Testis (tissue), 2 donors: ENCODE measurements at regions not wholly inside any gene's neighbourhood (a gene's known extent, or its start where the extent isn't known, plus 50 kb on each side); places are given as distances from the start of the nearest gene placed in this dataset.

Experiments
- CTCF ChIP-seq, 3 experiments: fragments of 450-650 bp in 2 of 3; fragments of 200-600 bp in 1 of 3; sonication (generic) in 1 of 3; IDR thresholded peaks; one replicate each; pipeline ENCODE4 v1.5.1; 2016 to 2019; ENCODE audit warnings: antibody characterized with exemption in 3 of 3, mild to moderate bottlenecking in 2 of 3, moderate library complexity in 1 of 3
- POLR2A ChIP-seq: fragments of 450-650 bp; IDR thresholded peaks from one replicate; pipeline ENCODE4 v1.6.1; 2017; ENCODE audit warnings: antibody characterized with exemption, mild to moderate bottlenecking, moderate library complexity

GRCh38 chr3:118597184-118597583 lies 437.5 kb downstream of the IGSF11 start:
- no peak for TF ChIP-seq CTCF (IDR thresholded peaks at IDR 0.05)
- TF ChIP-seq POLR2A, result no peak
